RWPE2 (cell line): ENCODE measurements at regions not wholly inside any gene's neighbourhood (a gene's known extent, or its start where the extent isn't known, plus 50 kb on each side); places are given as distances from the start of the nearest gene placed in this dataset.

Experiments used
- ATAC-seq: fragments of 200-7000 bp; cut with Tn5 transposase; 3 replicates; pipeline ENCODE4 v1.9.1; 2021; ENCODE audit warnings: low read depth
- DNase-seq: peaks from one replicate; pipeline ENCODE4 v3.0.0-alpha.2; 2020; ENCODE audit warnings: low spot score
- H3K27ac ChIP-seq: fragments of 450-650 bp; 2 replicates; pipeline ENCODE4 v1.5.1; 2017; ENCODE audit warnings: mild to moderate bottlenecking; ENCODE audit not compliant: poor library complexity, severe bottlenecking
- H3K27me3 ChIP-seq: fragments of 250-450 bp; sonication (Bioruptor Pico); 2 replicates; pipeline ENCODE4 v1.5.1; 2021; ENCODE audit warnings: mild to moderate bottlenecking, moderate library complexity; ENCODE audit not compliant: insufficient read depth, poor library complexity, severe bottlenecking
- H3K36me3 ChIP-seq: fragments of 250-450 bp; sonication (Bioruptor Pico); 2 replicates; pipeline ENCODE4 v1.5.1; 2020; ENCODE audit warnings: low read depth, mild to moderate bottlenecking, moderate library complexity
- H3K4me1 ChIP-seq: fragments of 250-450 bp; sonication (Bioruptor Pico); 2 replicates; pipeline ENCODE4 v1.5.1; 2021; ENCODE audit warnings: mild to moderate bottlenecking, moderate library complexity; ENCODE audit not compliant: insufficient read depth, poor library complexity, severe bottlenecking
- H3K4me3 ChIP-seq: fragments of 250-450 bp; sonication (Bioruptor Pico); 2 replicates; pipeline ENCODE4 v1.5.1; 2021; ENCODE audit warnings: mild to moderate bottlenecking, moderate library complexity; ENCODE audit not compliant: severe bottlenecking
- H3K9me3 ChIP-seq: fragments of 250-450 bp; sonication (Bioruptor Pico); 2 replicates; pipeline ENCODE4 v1.5.1; 2021; ENCODE audit warnings: mild to moderate bottlenecking, moderate library complexity; ENCODE audit not compliant: severe bottlenecking
- TF ChIP-seq, protein P1 (sequence below): fragments of 450-650 bp; IDR thresholded peaks from one replicate; pipeline ENCODE4 v1.5.1; 2017; ENCODE audit warnings: mild to moderate bottlenecking, moderate library complexity; ENCODE audit not compliant: poor library complexity, severe bottlenecking

DNA sequence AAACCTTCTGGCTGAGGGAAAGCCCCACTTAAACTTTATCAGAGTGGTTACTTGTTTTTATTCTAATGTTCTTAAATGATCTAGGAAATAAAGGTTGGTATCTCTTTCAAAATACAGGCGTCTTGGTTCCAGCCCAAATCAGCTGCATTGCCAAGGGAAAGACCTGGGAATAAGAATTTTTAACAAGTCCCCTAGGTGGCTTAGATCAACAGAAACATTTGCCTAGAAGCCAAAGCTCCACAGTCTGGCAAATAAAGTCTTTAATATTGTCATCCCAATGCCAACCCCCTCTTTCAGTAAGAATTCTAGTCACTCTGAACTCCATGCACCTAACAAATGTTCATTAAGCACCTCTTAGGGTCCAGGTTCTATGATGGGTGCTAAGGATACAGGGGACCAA, 66.8 kb downstream of the ARL6IP4 start:
- DNase-seq: no peak
- ATAC-seq: no peak
- Histone ChIP-seq H3K4me1 (no peaks in the 10 kb centered on the region), H3K9me3 (no peaks in the 10 kb centered on the region), H3K27ac (no peak overlapping the region), H3K4me3 (no peak overlapping the region), H3K36me3 (no peaks in the 10 kb centered on the region), H3K27me3 (no peaks in the 10 kb centered on the region)
- TF ChIP-seq, protein P1, sequence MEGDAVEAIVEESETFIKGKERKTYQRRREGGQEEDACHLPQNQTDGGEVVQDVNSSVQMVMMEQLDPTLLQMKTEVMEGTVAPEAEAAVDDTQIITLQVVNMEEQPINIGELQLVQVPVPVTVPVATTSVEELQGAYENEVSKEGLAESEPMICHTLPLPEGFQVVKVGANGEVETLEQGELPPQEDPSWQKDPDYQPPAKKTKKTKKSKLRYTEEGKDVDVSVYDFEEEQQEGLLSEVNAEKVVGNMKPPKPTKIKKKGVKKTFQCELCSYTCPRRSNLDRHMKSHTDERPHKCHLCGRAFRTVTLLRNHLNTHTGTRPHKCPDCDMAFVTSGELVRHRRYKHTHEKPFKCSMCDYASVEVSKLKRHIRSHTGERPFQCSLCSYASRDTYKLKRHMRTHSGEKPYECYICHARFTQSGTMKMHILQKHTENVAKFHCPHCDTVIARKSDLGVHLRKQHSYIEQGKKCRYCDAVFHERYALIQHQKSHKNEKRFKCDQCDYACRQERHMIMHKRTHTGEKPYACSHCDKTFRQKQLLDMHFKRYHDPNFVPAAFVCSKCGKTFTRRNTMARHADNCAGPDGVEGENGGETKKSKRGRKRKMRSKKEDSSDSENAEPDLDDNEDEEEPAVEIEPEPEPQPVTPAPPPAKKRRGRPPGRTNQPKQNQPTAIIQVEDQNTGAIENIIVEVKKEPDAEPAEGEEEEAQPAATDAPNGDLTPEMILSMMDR: no peak

- DNase-seq: no peak
- no peaks in the 10 kb centered on the region for H3K36me3 ChIP-seq
- H3K4me3 ChIP-seq: no peak overlapping the region
- no peak overlapping the region for H3K27ac ChIP-seq
- no peaks in the 10 kb centered on the region for H3K9me3 ChIP-seq
- ATAC-seq: no peak
- H3K27me3 ChIP-seq: no peaks in the 10 kb centered on the region
- H3K4me1 ChIP-seq: no peaks in the 10 kb centered on the region
- TF ChIP-seq, protein P1: no peak
These were observed 66.0 kb downstream of the ARL6IP4 start for GRCh38 chr12:123046431-123046830.

GRCh38 chr12:123045678-123046077, 65.2 kb downstream of the ARL6IP4 start:
- H3K9me3 ChIP-seq: no peaks in the 10 kb centered on the region
- H3K4me1 ChIP-seq: no peaks in the 10 kb centered on the region
- H3K27ac ChIP-seq: no peak overlapping the region
- TF ChIP-seq, protein P1: no peak
- ATAC-seq: no peak
- H3K4me3 ChIP-seq: no peak overlapping the region
- H3K27me3 ChIP-seq: no peaks in the 10 kb centered on the region
- no peaks in the 10 kb centered on the region for H3K36me3 ChIP-seq
- DNase-seq: no peak

DNA sequence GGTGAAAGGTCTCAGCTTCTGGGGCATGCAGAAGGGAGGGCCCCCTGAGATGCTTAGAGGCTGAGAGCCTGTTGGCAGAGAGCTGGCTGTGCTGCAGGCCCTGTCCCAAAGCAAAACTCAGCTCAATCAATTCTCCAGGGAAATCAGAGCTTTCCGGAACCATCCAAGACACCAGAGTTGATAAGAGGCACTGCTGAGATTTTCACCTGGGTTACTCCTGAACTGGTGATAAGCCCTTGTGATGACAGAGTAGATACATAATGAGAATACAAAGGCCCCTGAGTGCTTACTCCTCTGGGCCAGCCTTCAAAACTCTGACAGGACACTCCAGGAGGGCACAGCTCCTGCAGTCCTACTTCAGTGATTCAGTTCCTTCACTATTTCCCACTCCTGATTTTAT, 63.9 kb downstream of the ARL6IP4 start:
- H3K36me3 ChIP-seq: no peaks in the 10 kb centered on the region
- H3K27ac ChIP-seq: no peak overlapping the region
- H3K4me3 ChIP-seq: no peak overlapping the region
- DNase-seq (no peak), ATAC-seq (no peak)
- TF ChIP-seq, protein P1: no peak
- no peaks in the 10 kb centered on the region for H3K4me1 ChIP-seq
- H3K9me3 ChIP-seq: no peaks in the 10 kb centered on the region
- H3K27me3 ChIP-seq: no peaks in the 10 kb centered on the region

DNA sequence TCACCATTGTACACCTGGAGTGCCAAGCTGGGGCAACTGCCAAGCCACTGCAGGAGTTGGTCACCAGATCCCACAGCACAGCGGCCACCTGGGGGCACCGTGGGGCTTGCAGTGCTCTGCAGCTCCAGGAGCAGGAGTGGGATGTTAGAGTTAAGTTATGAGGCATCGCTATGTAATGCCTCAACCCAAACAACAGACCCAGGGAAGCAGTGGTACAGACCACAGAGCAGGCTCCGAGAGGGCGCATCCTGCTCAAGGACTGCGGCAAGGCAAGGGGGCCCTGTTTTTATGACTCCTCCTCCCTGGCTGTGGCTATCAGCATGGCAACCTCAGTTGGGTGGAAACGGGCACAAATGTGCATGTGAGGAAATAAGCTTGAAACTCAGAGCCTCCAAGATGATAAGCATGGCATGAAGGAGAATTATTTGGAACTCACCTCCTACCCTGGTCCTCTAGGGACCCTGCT, 63.1 kb downstream of the ARL6IP4 start:
- no peak overlapping the region for H3K27ac ChIP-seq
- ATAC-seq (peak; percentile 93), DNase-seq (no peak)
- H3K36me3 ChIP-seq: no peaks in the 10 kb centered on the region
- H3K4me1 ChIP-seq: no peaks in the 10 kb centered on the region
- no peaks in the 10 kb centered on the region for H3K27me3 ChIP-seq
- H3K9me3 ChIP-seq: no peaks in the 10 kb centered on the region
- TF ChIP-seq, protein P1: peak; percentile 79
- no peak overlapping the region for H3K4me3 ChIP-seq
